Right lobe of liver (tissue), 6 donors: ENCODE measurements at regions not wholly inside any gene's neighbourhood (a gene's known extent, or its start where the extent isn't known, plus 50 kb on each side); places are given as distances from the start of the nearest gene placed in this dataset.

Source experiments
- ATAC-seq, 4 donors: fragments of 200-7000 bp; cut with Tn5 transposase; one replicate each; pipeline ENCODE4 v1.9.1; 2020; ENCODE audit warnings: mild to moderate bottlenecking in 4 of 4, moderate library complexity in 4 of 4
- DNase-seq, 3 donors: peaks; one replicate each; pipeline ENCODE4 v3.0.0-alpha.2; 2020
- H3K27ac ChIP-seq, 3 donors: fragments of 200-600 bp; one replicate each; pipeline ENCODE4 v1.8.0; 2022
- H3K27me3 ChIP-seq, 2 donors: fragments of 200-600 bp; one replicate each; pipeline ENCODE4 v1.8.0; 2022
- H3K36me3 ChIP-seq, 4 donors: fragments of 200-600 bp; sonication (generic) in 1 of 4; one replicate each; pipeline versions ENCODE4 v1.5.1 to v1.8.0; 2017 to 2022; ENCODE audit warnings: control low read depth in 1 of 4
- H3K4me1 ChIP-seq, 4 donors: fragments of 200-600 bp; sonication (generic) in 1 of 4; one replicate each; pipeline versions ENCODE4 v1.5.1 to v1.8.0; 2017 to 2022; ENCODE audit warnings: control low read depth in 1 of 4
- H3K4me3 ChIP-seq, 3 donors: fragments of 200-600 bp; one replicate each; pipeline ENCODE4 v1.8.0; 2022
- H3K9me3 ChIP-seq, 4 donors: fragments of 200-600 bp; sonication (generic) in 1 of 4; one replicate each; pipeline versions ENCODE4 v1.5.1 to v1.8.0; 2017 to 2022; ENCODE audit warnings: control low read depth in 1 of 4
- CTCF ChIP-seq, 4 donors: fragments of 200-600 bp in 3 of 4; fragments of 450-650 bp in 1 of 4; IDR thresholded peaks; one replicate each; pipeline versions ENCODE4 v1.5.1 to v1.8.0; 2016 to 2022; ENCODE audit warnings: antibody characterized with exemption in 4 of 4, mild to moderate bottlenecking in 2 of 4
- POLR2A ChIP-seq: fragments of 450-650 bp; IDR thresholded peaks from one replicate; pipeline ENCODE4 v1.6.1; 2017; ENCODE audit warnings: antibody characterized with exemption, mild to moderate bottlenecking
- WGBS: methylation state at CpG from one replicate; pipeline ENCODE4 v1.1.6; 2018; ENCODE audit warnings: low coverage, low lambda C conversion rate; ENCODE audit not compliant: insufficient coverage; ENCODE audit errors: missing lambda C conversion rate; 5-methylcytosine and 5-hydroxymethylcytosine counted together
- intact Hi-C, 2 donors: fragments of 100-400 bp; cut with DNase I; formaldehyde crosslinking; loops; one replicate each; pipeline versions ENCODE4 v1.11.2 to v1.14.1; 2022
- donor health status: DM: no; HTN: yes; CAD: no.
- donor health status: DM: no; HTN: no; CAD: no.
- donor health status: DM: no; HTN: no; CAD: no.
- donor health status: DM: no; HTN: yes; CAD: no.
- donor health status: DM: no; HTN: yes; CAD: no.

- 77% methylated on average over 4 of the region's 4 CpGs for WGBS
- DNase-seq (no peak), ATAC-seq (peak in 1 of 4 donors; percentile 25)
- Histone ChIP-seq H3K36me3 (no peaks in the 10 kb centered on the region), H3K27me3 (no peaks in the 10 kb centered on the region), H3K4me1 (no peaks in the 10 kb centered on the region), H3K4me3 (no peak overlapping the region), H3K27ac (no peak overlapping the region), H3K9me3 (no peaks in the 10 kb centered on the region)
- TF ChIP-seq POLR2A (no peak), CTCF (IDR thresholded peaks at IDR 0.05) (no peak)
- intact Hi-C loops = no loop called here
Observed at GRCh38 chr6:141335477-141336273, 797.0 kb upstream of the GJE1 start.

- intact Hi-C loops = no loop called here
- no peaks in the 10 kb centered on the region for H3K27me3 ChIP-seq
- H3K4me1 ChIP-seq = no peaks in the 10 kb centered on the region
- ATAC-seq (no peak), DNase-seq (no peak)
- H3K27ac ChIP-seq = no peak overlapping the region
- H3K36me3 ChIP-seq = no peaks in the 10 kb centered on the region
- TF ChIP-seq CTCF (IDR thresholded peaks at IDR 0.05) = no peak
- no peak for TF ChIP-seq POLR2A
- H3K9me3 ChIP-seq = no peaks in the 10 kb centered on the region
- H3K4me3 ChIP-seq = no peak overlapping the region
Observed at GRCh38 chr6:141326925-141327324, 805.8 kb upstream of the GJE1 start.

- no peak overlapping the region for H3K4me3 ChIP-seq
- H3K27me3 ChIP-seq = no peaks in the 10 kb centered on the region
- H3K36me3 ChIP-seq = no peaks in the 10 kb centered on the region
- intact Hi-C loops = no loop called here
- no peaks in the 10 kb centered on the region for H3K9me3 ChIP-seq
- no peak for TF ChIP-seq CTCF (IDR thresholded peaks at IDR 0.05)
- TF ChIP-seq POLR2A = no peak
- no peaks in the 10 kb centered on the region for H3K4me1 ChIP-seq
- DNase-seq (no peak), ATAC-seq (peak in 1 of 4 donors; percentile 71)
- H3K27ac ChIP-seq = no peak overlapping the region
- 46% methylated on average over 5 of the region's 5 CpGs for WGBS
Observed at GRCh38 chr6:141326426-141326825, 806.3 kb upstream of the GJE1 start.

- no peaks in the 10 kb centered on the region for H3K9me3 ChIP-seq
- TF ChIP-seq POLR2A = no peak
- TF ChIP-seq CTCF (IDR thresholded peaks at IDR 0.05) = no peak
- no peaks in the 10 kb centered on the region for H3K4me1 ChIP-seq
- intact Hi-C loops = no loop called here
- DNase-seq = no peak
- 65% methylated on average over 5 of the region's 5 CpGs for WGBS
- no peaks in the 10 kb centered on the region for H3K27me3 ChIP-seq
- H3K4me3 ChIP-seq = no peak overlapping the region
- ATAC-seq = peak; percentile 62 to 74 (median 68)
- H3K36me3 ChIP-seq = no peaks in the 10 kb centered on the region
- no peak overlapping the region for H3K27ac ChIP-seq
Observed at GRCh38 chr6:141321493-141322347, 811.0 kb upstream of the GJE1 start.
